ENCODE measurements at regions not wholly inside any gene's neighbourhood (a gene's known extent, or its start where the extent isn't known, plus 50 kb on each side); places are given as distances from the start of the nearest gene placed in this dataset.

- no peak for DNase-seq
Measured at GRCh38 chr10:52865213-52865612, 92.6 kb upstream of the MBL2 start.

GRCh38 chr10:52864201-52865106 is 91.9 kb upstream of the MBL2 start:
- peak; percentile 74 for DNase-seq

- no peak for DNase-seq
Measured at GRCh38 chr10:52858722-52859121, 86.1 kb upstream of the MBL2 start.

- DNase-seq: no peak
Measured at GRCh38 chr10:52855546-52856325, 83.2 kb upstream of the MBL2 start.

GRCh38 chr10:52853704-52854103 is 81.1 kb upstream of the MBL2 start:
- DNase-seq: no peak

- no peak for DNase-seq
Measured at GRCh38 chr10:52836816-52837215, 64.2 kb upstream of the MBL2 start.
